Fibroblast of lung (primary cell): ENCODE measurements at regions not wholly inside any gene's neighbourhood (a gene's known extent, or its start where the extent isn't known, plus 50 kb on each side); places are given as distances from the start of the nearest gene placed in this dataset.
A peak's percentile ranks its signal among the peaks of the same experiment; 100 is the strongest.

Experiments
- EZH2 ChIP-seq: IDR thresholded peaks from 2 replicates; pipeline ENCODE4 v1.5.1; 2012; ENCODE audit warnings: low read length, control low read depth, mild to moderate bottlenecking; ENCODE audit errors: missing control alignments
- TF ChIP-seq, protein P1 (sequence below), 2 donors: IDR thresholded peaks in 1 of 2; conservative IDR thresholded peaks in 1 of 2; 1 replicate in 1 of 2; 2 replicates in 1 of 2; pipeline ENCODE4 v1.5.1; 2011 to 2012; ENCODE audit warnings: low read length in 2 of 2, control low read depth in 1 of 2, inconsistent platforms in 1 of 2, low read depth in 1 of 2, mild to moderate bottlenecking in 1 of 2

DNA sequence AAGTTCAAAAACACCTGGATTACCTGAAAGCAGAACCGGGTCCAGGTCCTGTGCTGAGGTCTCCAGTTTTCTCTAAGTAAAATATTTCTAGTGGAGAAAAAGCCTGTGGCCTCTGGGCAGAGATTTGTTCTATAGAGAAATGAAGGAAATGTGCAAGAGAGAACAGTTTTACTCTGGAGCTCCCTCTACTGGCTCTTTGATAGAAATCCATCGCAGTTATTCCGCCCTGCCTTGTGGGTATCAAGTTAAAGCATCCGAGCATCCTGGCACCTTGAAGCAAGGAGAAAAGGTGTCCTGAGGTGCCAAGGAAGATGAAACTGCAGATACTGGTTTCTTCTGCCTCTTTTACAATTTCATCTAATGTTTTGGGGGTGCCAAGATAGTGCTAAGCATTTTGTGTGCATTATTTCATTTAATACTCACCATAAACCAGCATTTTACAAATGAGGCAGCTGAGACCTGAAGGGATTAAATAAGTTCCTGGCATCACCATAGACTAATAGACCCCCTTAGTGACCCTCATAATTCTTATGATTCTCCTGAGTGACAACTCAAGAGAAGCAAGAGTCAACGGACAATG lies 113.1 kb upstream of the HSD17B12 start:
- TF ChIP-seq, protein P1, sequence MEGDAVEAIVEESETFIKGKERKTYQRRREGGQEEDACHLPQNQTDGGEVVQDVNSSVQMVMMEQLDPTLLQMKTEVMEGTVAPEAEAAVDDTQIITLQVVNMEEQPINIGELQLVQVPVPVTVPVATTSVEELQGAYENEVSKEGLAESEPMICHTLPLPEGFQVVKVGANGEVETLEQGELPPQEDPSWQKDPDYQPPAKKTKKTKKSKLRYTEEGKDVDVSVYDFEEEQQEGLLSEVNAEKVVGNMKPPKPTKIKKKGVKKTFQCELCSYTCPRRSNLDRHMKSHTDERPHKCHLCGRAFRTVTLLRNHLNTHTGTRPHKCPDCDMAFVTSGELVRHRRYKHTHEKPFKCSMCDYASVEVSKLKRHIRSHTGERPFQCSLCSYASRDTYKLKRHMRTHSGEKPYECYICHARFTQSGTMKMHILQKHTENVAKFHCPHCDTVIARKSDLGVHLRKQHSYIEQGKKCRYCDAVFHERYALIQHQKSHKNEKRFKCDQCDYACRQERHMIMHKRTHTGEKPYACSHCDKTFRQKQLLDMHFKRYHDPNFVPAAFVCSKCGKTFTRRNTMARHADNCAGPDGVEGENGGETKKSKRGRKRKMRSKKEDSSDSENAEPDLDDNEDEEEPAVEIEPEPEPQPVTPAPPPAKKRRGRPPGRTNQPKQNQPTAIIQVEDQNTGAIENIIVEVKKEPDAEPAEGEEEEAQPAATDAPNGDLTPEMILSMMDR (conservative IDR thresholded peaks at IDR 0.05 in 1 of 2, IDR thresholded peaks at IDR 0.05 in 1 of 2; ENCODE audit: low read depth in 1 of 2, low read length in 2 of 2), result peak; percentile 72 to 79
- TF ChIP-seq EZH2, result no peak
